RWPE1 (cell line): ENCODE measurements at regions not wholly inside any gene's neighbourhood (a gene's known extent, or its start where the extent isn't known, plus 50 kb on each side); places are given as distances from the start of the nearest gene placed in this dataset.
"Not testable (repeated sequence)": the region's sequence is repeated elsewhere in the genome, so short reads cannot be mapped to it uniquely, and the experiment has no call there.

Source experiments
- CTCF ChIA-PET: fragments of 350-600 bp; sonication (Branson Sonifier 250); formaldehyde crosslinking; extraction: SDS; loops from one replicate; lab custom pipeline; 2021; lab: Yijun Ruan, JAX
- POLR2A ChIA-PET: fragments of 400-600 bp; formaldehyde crosslinking; extraction: SDS; loops from one replicate; lab custom pipeline; 2020; ENCODE audit warnings: antibody characterized with exemption; ENCODE audit not compliant: low non-redundant PET; lab: Yijun Ruan, JAX
- DNase-seq: peaks from one replicate; pipeline ENCODE4 v3.0.0; 2012; ENCODE audit warnings: low spot score
- H3K27ac ChIP-seq: fragments of 450-650 bp; 2 replicates; pipeline ENCODE4 v1.5.1; 2017
- TF ChIP-seq, protein P1 (sequence below): fragments of 450-650 bp; conservative IDR thresholded peaks from 2 replicates; pipeline ENCODE4 v1.5.1; 2017; ENCODE audit warnings: low read depth, mild to moderate bottlenecking

DNA sequence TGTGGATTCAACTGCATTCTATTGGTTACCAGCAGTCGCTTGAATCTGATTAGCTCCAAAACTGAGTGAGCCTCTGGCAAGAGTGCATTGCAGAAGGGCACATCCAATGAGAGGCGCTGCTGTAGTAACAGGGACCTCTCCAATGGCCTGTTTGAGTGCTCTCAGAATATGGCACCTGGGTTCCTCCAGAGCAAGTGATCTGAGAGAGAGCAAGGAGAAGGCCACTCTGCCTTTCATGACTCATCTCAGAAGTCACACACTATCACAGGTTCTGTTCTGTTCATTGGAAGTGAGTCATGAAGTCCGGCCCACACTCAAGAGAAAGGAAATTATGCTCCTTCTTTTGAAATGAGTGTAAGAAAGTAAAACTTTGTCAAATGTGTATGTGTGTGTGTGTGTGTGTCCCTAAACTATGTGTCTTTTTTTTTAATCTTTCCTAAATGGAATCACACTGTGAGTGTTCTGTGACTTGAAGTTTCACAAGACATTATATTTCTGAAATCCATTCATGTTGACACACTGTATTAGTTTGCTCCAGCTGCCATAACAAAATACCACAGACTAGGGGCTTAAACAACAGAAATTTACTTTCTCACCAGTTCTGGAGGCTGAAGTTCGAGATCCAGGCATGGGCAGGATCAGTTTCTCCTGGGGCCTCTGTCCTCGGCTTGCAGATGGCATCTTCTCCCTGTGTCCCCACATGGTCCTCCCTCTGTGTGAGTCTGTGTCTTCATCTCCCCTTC is 138.3 kb upstream of the CDYL start:
- no peak overlapping the region for H3K27ac ChIP-seq
- TF ChIP-seq, protein P1, sequence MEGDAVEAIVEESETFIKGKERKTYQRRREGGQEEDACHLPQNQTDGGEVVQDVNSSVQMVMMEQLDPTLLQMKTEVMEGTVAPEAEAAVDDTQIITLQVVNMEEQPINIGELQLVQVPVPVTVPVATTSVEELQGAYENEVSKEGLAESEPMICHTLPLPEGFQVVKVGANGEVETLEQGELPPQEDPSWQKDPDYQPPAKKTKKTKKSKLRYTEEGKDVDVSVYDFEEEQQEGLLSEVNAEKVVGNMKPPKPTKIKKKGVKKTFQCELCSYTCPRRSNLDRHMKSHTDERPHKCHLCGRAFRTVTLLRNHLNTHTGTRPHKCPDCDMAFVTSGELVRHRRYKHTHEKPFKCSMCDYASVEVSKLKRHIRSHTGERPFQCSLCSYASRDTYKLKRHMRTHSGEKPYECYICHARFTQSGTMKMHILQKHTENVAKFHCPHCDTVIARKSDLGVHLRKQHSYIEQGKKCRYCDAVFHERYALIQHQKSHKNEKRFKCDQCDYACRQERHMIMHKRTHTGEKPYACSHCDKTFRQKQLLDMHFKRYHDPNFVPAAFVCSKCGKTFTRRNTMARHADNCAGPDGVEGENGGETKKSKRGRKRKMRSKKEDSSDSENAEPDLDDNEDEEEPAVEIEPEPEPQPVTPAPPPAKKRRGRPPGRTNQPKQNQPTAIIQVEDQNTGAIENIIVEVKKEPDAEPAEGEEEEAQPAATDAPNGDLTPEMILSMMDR = no peak
- peak; percentile 35 for DNase-seq
- ChIA-PET POLR2A (no interaction called here), CTCF (no interaction called here)

DNA sequence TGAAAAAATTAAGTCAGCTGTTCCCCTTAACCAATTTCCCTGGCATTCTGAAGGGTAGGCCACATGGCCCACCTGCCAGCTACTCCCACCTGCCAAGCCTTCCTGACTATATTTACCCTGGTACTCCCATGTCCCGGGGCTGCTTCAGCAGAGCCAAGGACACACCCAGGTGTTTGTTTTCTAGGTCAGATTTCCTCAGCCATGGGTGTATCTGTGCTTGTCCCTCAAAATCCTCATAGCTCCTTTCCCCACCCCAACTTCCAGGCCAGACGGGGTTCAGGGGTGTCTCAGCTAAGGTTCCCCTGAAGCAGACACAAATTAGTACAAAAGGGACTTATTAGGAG is 139.4 kb upstream of the CDYL start:
- no peak overlapping the region for H3K27ac ChIP-seq
- POLR2A ChIA-PET = no interaction called here
- CTCF ChIA-PET = interaction anchor here (1.0 to 1.1 kb wide), 2 partner anchors 11 to 19 kb away, joined by 3 read pairs; no protein-coding TSS in a partner anchor
- DNase-seq = no peak
- TF ChIP-seq, protein P1 = no peak

DNA sequence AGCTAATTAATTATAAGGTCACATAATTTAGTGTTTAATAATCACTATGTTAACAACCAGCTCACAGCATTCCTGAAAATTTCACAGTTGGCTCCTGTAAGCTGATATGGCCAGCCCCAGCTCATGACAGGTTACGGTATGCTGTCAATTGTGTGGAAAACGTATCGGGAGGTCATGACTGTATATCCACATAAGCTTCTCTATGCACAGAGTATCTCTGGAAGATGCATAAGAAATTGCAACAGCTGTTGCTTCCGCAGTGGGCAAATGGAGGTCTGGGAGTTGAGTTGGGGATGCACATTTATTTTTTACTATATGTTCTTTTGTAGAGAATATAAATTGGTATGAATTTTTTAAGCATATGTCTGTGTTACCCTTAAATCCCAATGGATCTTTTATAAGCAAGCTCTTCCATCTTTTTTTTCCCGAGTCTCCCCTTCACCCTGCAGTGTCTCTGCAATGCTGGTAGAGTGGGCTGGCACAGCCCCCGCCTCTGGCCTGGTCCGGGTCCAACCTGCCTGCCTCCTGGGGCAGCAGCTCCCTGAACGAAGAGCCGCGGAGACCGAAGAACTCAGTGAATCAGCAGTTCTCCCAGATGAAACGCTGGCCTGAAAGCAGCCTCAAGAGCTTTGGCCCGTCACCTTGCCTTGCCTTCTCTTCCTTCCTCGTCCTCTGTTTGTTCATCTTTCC is 139.9 kb upstream of the CDYL start:
- H3K27ac ChIP-seq = no peak overlapping the region
- ChIA-PET CTCF (interaction anchor here (0.5 to 1.1 kb wide), 3 partner anchors 11 to 89 kb away, joined by 3 read pairs; no protein-coding TSS in a partner anchor), POLR2A (no interaction called here)
- DNase-seq = no peak
- TF ChIP-seq, protein P1 = no peak

DNA sequence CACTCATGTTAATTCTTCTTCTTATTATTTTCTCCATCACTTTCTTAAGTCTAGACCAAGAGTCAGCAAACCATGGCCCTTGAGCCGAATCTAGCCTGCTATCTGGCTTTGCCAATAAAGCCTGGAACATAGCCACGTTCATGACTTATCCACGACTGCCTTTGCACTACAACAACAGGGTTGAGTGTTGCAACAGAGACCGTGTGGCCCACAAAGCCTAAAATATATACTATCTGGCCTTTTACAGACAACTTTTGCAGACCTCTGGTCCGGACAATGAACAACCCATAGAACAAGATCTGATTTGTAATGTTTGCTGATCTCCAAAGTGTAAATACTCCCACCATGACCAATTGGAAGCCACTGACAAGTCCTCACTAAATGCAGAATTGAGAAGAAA is 140.5 kb upstream of the CDYL start:
- DNase-seq = no peak
- CTCF ChIA-PET = interaction anchor here (0.6 kb wide), 1 partner anchor 368 kb away, joined by 3 read pairs; no protein-coding TSS in a partner anchor
- TF ChIP-seq, protein P1 = no peak
- no peak overlapping the region for H3K27ac ChIP-seq
- POLR2A ChIA-PET = no interaction called here

DNA sequence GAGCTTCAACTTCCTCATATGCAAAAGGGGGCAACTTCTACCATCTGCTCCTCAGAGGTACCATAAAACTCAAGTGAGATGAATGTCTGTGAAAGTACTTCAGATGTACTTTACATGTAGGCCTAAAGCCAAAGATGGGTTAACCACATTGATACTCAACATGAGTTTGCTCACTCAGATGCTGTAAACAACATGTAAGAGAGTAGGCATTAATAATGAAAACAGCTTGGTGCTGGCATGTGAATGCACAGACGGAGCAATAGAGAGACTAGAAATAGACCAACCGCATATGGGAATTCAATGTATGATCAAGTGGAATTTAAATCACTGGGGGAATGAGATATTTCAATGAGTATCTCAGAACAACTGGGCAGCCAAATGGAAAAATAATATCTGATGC is 143.8 kb upstream of the CDYL start:
- H3K27ac ChIP-seq = no peak overlapping the region
- CTCF ChIA-PET = no interaction called here
- POLR2A ChIA-PET = no interaction called here
- DNase-seq = no peak
- TF ChIP-seq, protein P1 = no peak

DNA sequence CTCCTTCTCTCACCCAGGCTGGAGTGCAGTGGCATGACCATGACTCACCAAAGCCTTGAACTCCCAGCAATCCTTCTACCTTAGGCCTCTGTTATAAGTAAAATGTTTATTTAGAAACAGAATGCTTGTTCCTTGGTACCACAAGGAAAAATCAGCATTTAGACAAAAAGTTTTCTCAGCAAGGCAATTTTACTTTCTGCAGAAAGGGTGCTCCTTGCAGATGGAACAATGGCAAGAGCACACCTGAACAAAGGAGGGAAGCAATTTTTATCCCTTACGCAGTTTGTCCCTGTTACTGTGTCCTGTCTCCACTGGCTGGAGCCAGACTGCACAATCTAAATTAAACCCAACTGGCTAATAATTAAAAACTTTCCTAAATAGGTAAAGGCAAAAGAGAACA is 146.4 kb upstream of the CDYL start:
- H3K27ac ChIP-seq, DNase-seq, POLR2A ChIA-PET, CTCF ChIA-PET: not testable (repeated sequence)

DNA sequence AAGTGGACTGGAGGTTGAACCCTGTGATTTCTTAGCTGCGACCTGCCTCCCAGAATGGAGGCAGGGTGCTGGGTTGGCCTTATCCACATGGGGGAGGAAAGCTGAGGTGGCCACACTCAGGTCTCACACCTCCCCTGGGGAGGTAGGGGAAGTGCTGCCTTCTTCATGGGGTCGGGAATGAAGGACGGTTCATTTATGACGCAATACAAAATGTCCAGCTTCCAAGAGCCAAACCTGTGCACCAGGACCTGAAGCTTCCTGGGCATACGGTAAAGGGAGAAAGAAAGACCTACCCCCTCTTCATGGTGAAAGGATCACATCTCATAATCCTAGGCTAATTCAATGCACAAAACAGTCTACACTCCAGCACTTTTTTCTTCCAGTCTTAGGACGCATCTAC is 150.6 kb upstream of the CDYL start:
- POLR2A ChIA-PET = no interaction called here
- CTCF ChIA-PET = interaction anchor here (1.1 kb wide), 1 partner anchor 11 kb away, joined by 3 read pairs; no protein-coding TSS in a partner anchor
- DNase-seq = no peak

More for the DNA sequence above, 150.6 kb upstream of the CDYL start:
- TF ChIP-seq, protein P1 = no peak
- no peak overlapping the region for H3K27ac ChIP-seq
